ENCODE measurements at regions not wholly inside any gene's neighbourhood (a gene's known extent, or its start where the extent isn't known, plus 50 kb on each side); places are given as distances from the start of the nearest gene placed in this dataset.

- Histone ChIP-seq H3K9ac (ENCODE audit: low read depth in 1 of 2, low read length in 2 of 2) (no peak overlapping the region), H3K36me3 (ENCODE audit: control insufficient read depth in 4 of 4, insufficient read depth in 3 of 4, low read depth in 1 of 4, low read length in 3 of 4) (no peaks in the 10 kb centered on the region), H3K9me3 (ENCODE audit: control insufficient read depth in 4 of 4, low read length in 3 of 4) (peaks cover 0 to 2% (median 0%) of the 10 kb centered on the region in 4 donors), H3K4me1 (ENCODE audit: control insufficient read depth in 4 of 4, insufficient read depth in 4 of 4, low read length in 3 of 4) (no peaks in the 10 kb centered on the region), H3K27ac (ENCODE audit: low read depth in 1 of 2, low read length in 2 of 2) (no peak overlapping the region), H3K27me3 (ENCODE audit: control insufficient read depth in 4 of 4, insufficient read depth in 4 of 4, low read length in 3 of 4) (no peaks in the 10 kb centered on the region), H3K4me3 (ENCODE audit: low read depth in 1 of 3, low read length in 3 of 3) (no peak overlapping the region)
- WGBS, result 91% methylated on average over 3 of the region's 3 CpGs
- no peak for DNase-seq (ENCODE audit: low spot score)
- TF ChIP-seq MAX (IDR thresholded peaks at IDR 0.05) (no peak), EGR1 (IDR thresholded peaks at IDR 0.05; ENCODE audit: low read depth in 2 of 2) (no peak), FOXA1 (IDR thresholded peaks at IDR 0.05) (no peak), NR2F2 (IDR thresholded peaks at IDR 0.05) (no peak), SP1 (IDR thresholded peaks at IDR 0.05) (no peak), YY1 (IDR thresholded peaks at IDR 0.05) (no peak), HNF4A (conservative IDR thresholded peaks at IDR 0.05) (no peak), HNF4G (IDR thresholded peaks at IDR 0.05) (no peak), GABPA (IDR thresholded peaks at IDR 0.05 in 1 of 2, conservative IDR thresholded peaks at IDR 0.05 in 1 of 2) (no peak)
- TF ChIP-seq, protein P1, sequence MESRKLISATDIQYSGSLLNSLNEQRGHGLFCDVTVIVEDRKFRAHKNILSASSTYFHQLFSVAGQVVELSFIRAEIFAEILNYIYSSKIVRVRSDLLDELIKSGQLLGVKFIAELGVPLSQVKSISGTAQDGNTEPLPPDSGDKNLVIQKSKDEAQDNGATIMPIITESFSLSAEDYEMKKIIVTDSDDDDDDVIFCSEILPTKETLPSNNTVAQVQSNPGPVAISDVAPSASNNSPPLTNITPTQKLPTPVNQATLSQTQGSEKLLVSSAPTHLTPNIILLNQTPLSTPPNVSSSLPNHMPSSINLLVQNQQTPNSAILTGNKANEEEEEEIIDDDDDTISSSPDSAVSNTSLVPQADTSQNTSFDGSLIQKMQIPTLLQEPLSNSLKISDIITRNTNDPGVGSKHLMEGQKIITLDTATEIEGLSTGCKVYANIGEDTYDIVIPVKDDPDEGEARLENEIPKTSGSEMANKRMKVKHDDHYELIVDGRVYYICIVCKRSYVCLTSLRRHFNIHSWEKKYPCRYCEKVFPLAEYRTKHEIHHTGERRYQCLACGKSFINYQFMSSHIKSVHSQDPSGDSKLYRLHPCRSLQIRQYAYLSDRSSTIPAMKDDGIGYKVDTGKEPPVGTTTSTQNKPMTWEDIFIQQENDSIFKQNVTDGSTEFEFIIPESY (IDR thresholded peaks at IDR 0.05), result no peak
- TF ChIP-seq, protein P2, sequence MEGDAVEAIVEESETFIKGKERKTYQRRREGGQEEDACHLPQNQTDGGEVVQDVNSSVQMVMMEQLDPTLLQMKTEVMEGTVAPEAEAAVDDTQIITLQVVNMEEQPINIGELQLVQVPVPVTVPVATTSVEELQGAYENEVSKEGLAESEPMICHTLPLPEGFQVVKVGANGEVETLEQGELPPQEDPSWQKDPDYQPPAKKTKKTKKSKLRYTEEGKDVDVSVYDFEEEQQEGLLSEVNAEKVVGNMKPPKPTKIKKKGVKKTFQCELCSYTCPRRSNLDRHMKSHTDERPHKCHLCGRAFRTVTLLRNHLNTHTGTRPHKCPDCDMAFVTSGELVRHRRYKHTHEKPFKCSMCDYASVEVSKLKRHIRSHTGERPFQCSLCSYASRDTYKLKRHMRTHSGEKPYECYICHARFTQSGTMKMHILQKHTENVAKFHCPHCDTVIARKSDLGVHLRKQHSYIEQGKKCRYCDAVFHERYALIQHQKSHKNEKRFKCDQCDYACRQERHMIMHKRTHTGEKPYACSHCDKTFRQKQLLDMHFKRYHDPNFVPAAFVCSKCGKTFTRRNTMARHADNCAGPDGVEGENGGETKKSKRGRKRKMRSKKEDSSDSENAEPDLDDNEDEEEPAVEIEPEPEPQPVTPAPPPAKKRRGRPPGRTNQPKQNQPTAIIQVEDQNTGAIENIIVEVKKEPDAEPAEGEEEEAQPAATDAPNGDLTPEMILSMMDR (IDR thresholded peaks at IDR 0.05; ENCODE audit: low read depth, low read length, missing input control), result no peak
- TF ChIP-seq, protein P3, sequence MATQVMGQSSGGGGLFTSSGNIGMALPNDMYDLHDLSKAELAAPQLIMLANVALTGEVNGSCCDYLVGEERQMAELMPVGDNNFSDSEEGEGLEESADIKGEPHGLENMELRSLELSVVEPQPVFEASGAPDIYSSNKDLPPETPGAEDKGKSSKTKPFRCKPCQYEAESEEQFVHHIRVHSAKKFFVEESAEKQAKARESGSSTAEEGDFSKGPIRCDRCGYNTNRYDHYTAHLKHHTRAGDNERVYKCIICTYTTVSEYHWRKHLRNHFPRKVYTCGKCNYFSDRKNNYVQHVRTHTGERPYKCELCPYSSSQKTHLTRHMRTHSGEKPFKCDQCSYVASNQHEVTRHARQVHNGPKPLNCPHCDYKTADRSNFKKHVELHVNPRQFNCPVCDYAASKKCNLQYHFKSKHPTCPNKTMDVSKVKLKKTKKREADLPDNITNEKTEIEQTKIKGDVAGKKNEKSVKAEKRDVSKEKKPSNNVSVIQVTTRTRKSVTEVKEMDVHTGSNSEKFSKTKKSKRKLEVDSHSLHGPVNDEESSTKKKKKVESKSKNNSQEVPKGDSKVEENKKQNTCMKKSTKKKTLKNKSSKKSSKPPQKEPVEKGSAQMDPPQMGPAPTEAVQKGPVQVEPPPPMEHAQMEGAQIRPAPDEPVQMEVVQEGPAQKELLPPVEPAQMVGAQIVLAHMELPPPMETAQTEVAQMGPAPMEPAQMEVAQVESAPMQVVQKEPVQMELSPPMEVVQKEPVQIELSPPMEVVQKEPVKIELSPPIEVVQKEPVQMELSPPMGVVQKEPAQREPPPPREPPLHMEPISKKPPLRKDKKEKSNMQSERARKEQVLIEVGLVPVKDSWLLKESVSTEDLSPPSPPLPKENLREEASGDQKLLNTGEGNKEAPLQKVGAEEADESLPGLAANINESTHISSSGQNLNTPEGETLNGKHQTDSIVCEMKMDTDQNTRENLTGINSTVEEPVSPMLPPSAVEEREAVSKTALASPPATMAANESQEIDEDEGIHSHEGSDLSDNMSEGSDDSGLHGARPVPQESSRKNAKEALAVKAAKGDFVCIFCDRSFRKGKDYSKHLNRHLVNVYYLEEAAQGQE (IDR thresholded peaks at IDR 0.05), result no peak
Observed at GRCh38 chr11:92822410-92822809, 147.0 kb upstream of the MTNR1B start.

DNA sequence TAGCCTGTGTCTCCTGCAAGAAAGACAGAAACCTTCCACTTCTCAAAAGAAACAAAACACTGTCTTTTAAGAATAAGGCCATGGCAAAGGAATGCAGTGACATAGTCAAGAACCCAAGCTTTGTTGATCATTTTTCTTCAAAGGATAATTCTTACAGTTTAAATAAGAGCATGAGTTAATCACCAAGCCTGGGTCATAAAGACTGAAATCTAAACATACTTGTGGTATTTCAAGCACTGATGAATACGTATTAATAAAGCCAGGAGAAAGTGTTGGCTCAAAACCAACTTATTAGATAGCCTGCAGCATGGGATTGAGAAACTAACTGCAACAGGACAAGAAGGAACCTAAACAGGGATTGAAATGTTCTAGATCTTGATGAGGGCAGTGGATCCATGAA lies 143.3 kb upstream of the MTNR1B start:
- WGBS, result 72% methylated on average over 1 of the region's 1 CpG
- TF ChIP-seq JUND (IDR thresholded peaks at IDR 0.05) (no peak), RXRA (IDR thresholded peaks at IDR 0.05) (no peak), SP1 (IDR thresholded peaks at IDR 0.05) (no peak), FOXA2 (IDR thresholded peaks at IDR 0.05) (no peak), TAF1 (conservative IDR thresholded peaks at IDR 0.05) (no peak), FOXA1 (IDR thresholded peaks at IDR 0.05) (no peak), HNF4G (IDR thresholded peaks at IDR 0.05) (no peak), MAX (IDR thresholded peaks at IDR 0.05) (no peak), HNF4A (conservative IDR thresholded peaks at IDR 0.05) (no peak), RAD21 (IDR thresholded peaks at IDR 0.05) (no peak), YY1 (IDR thresholded peaks at IDR 0.05) (no peak)
- TF ChIP-seq, protein P3 (IDR thresholded peaks at IDR 0.05), result no peak
- TF ChIP-seq, protein P4, sequence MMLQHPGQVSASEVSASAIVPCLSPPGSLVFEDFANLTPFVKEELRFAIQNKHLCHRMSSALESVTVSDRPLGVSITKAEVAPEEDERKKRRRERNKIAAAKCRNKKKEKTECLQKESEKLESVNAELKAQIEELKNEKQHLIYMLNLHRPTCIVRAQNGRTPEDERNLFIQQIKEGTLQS (IDR thresholded peaks at IDR 0.05), result no peak
- TF ChIP-seq, protein P2 (IDR thresholded peaks at IDR 0.05; ENCODE audit: low read depth, low read length, missing input control), result no peak
- Histone ChIP-seq H3K4me1 (ENCODE audit: control insufficient read depth in 4 of 4, insufficient read depth in 4 of 4, low read length in 3 of 4) (no peaks in the 10 kb centered on the region), H3K36me3 (ENCODE audit: control insufficient read depth in 4 of 4, insufficient read depth in 3 of 4, low read depth in 1 of 4, low read length in 3 of 4) (no peaks in the 10 kb centered on the region), H3K27ac (ENCODE audit: low read depth in 1 of 2, low read length in 2 of 2) (no peak overlapping the region), H3K9ac (ENCODE audit: low read depth in 1 of 2, low read length in 2 of 2) (no peak overlapping the region), H3K9me3 (ENCODE audit: control insufficient read depth in 4 of 4, low read length in 3 of 4) (no peaks in the 10 kb centered on the region), H3K4me3 (ENCODE audit: low read depth in 1 of 3, low read length in 3 of 3) (no peak overlapping the region), H3K27me3 (ENCODE audit: control insufficient read depth in 4 of 4, insufficient read depth in 4 of 4, low read length in 3 of 4) (no peaks in the 10 kb centered on the region)
- DNase-seq (ENCODE audit: low spot score), result no peak

All from liver (tissue), 8 donors.